Tibial nerve (tissue), 4 donors: ENCODE measurements at regions not wholly inside any gene's neighbourhood (a gene's known extent, or its start where the extent isn't known, plus 50 kb on each side); places are given as distances from the start of the nearest gene placed in this dataset.
"Not testable (repeated sequence)": the region's sequence is repeated elsewhere in the genome, so short reads cannot be mapped to it uniquely, and the experiment has no call there.

Experiments used
- DNase-seq, 2 donors: peaks; one replicate each; pipeline ENCODE4 v3.0.0-alpha.2; 2019; ENCODE audit warnings: low spot score in 2 of 2
- H3K27ac ChIP-seq, 4 donors: fragments of 200-600 bp; sonication (generic) in 3 of 4; one replicate each; pipeline ENCODE4 v1.5.1; 2017 to 2019; ENCODE audit warnings: mild to moderate bottlenecking in 1 of 4
- H3K27me3 ChIP-seq, 2 donors: fragments of 200-600 bp; sonication (generic) in 1 of 2; one replicate each; pipeline versions ENCODE4 v1.5.1 to v1.6.0; 2017 to 2019
- H3K36me3 ChIP-seq, 3 donors: fragments of 200-600 bp; sonication (generic); one replicate each; pipeline ENCODE4 v1.5.1; 2018 to 2019
- H3K4me1 ChIP-seq, 4 donors: fragments of 200-600 bp; sonication (generic) in 3 of 4; one replicate each; pipeline ENCODE4 v1.5.1; 2017 to 2019
- H3K4me3 ChIP-seq, 4 donors: fragments of 200-600 bp; sonication (generic) in 3 of 4; one replicate each; pipeline ENCODE4 v1.5.1; 2017 to 2019; ENCODE audit warnings: mild to moderate bottlenecking in 1 of 4, moderate library complexity in 1 of 4
- H3K9me3 ChIP-seq, 4 donors: fragments of 200-600 bp; sonication (generic) in 3 of 4; one replicate each; pipeline ENCODE4 v1.5.1; 2017 to 2019
- EP300 ChIP-seq, 2 donors: sonication (generic); formaldehyde crosslinking; IDR thresholded peaks; one replicate each; pipeline ENCODE4 v1.6.1; 2017; ENCODE audit warnings: antibody characterized with exemption in 2 of 2, mild to moderate bottlenecking in 1 of 2
- POLR2A ChIP-seq, 2 donors: fragments of 450-650 bp; IDR thresholded peaks; one replicate each; pipeline ENCODE4 v1.6.1; 2017; ENCODE audit warnings: antibody characterized with exemption in 2 of 2, mild to moderate bottlenecking in 2 of 2, moderate library complexity in 2 of 2
- WGBS, 2 donors: methylation state at CpG; one replicate each; pipeline ENCODE4 v1.1.5; 2018; 5-methylcytosine and 5-hydroxymethylcytosine counted together
- TF ChIP-seq, protein P1 (sequence below), 5 experiments: fragments of 200-600 bp in 3 of 5; fragments of 450-650 bp in 2 of 5; sonication (generic) in 3 of 5; IDR thresholded peaks; one replicate each; pipeline ENCODE4 v1.5.1; 2016 to 2019; ENCODE audit warnings: antibody characterized with exemption in 5 of 5, mild to moderate bottlenecking in 3 of 5, moderate library complexity in 2 of 5

DNA sequence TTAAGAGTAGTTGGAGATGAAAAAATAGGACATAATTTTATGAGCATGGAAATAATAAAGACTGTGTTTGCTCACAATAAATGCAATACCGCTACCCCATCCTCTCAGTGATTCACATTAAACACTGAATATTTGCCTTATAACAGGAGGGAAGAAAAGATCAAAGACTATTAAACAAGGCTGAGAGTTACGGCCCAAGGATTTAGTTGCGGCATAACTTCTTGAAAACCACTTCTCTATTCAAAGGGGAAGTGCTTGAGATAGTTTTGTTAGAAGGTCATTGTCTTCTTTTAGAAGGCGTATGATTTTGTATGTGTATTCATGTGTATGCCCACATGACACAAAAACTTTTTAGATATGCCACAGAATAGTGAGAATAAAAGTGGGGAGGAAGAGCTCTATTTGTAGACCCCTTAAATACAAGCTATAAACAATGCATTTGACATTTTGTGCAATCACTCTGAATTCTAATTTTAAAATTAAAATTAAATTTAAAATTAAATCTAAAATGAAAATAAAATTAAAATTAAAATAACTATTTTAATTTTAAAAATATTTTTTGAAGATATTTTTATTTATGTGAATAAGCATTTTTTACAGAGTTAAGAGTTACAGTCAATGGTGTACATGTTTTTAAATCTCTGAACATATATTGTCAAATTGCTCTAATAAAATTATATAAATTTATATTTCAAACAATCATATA lies 986.6 kb upstream of the ADAMTS5 start:
- no peak for DNase-seq
- no peak overlapping the region for H3K27ac ChIP-seq
- H3K4me3 ChIP-seq, result no peak overlapping the region
- H3K9me3 ChIP-seq, result no peaks in the 10 kb centered on the region
- H3K27me3 ChIP-seq, result no peaks in the 10 kb centered on the region
- 46 to 53% methylated on average over 4 of the region's 4 CpGs for WGBS, 2 donors
- TF ChIP-seq POLR2A (IDR thresholded peaks at IDR 0.05), result no peak
- TF ChIP-seq, protein P1, sequence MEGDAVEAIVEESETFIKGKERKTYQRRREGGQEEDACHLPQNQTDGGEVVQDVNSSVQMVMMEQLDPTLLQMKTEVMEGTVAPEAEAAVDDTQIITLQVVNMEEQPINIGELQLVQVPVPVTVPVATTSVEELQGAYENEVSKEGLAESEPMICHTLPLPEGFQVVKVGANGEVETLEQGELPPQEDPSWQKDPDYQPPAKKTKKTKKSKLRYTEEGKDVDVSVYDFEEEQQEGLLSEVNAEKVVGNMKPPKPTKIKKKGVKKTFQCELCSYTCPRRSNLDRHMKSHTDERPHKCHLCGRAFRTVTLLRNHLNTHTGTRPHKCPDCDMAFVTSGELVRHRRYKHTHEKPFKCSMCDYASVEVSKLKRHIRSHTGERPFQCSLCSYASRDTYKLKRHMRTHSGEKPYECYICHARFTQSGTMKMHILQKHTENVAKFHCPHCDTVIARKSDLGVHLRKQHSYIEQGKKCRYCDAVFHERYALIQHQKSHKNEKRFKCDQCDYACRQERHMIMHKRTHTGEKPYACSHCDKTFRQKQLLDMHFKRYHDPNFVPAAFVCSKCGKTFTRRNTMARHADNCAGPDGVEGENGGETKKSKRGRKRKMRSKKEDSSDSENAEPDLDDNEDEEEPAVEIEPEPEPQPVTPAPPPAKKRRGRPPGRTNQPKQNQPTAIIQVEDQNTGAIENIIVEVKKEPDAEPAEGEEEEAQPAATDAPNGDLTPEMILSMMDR (IDR thresholded peaks at IDR 0.05), result no peak
- no peak for TF ChIP-seq EP300 (IDR thresholded peaks at IDR 0.05)
- no peaks in the 10 kb centered on the region for H3K36me3 ChIP-seq
- peaks cover 0 to 6% (median 0%) of the 10 kb centered on the region in 4 donors for H3K4me1 ChIP-seq

DNA sequence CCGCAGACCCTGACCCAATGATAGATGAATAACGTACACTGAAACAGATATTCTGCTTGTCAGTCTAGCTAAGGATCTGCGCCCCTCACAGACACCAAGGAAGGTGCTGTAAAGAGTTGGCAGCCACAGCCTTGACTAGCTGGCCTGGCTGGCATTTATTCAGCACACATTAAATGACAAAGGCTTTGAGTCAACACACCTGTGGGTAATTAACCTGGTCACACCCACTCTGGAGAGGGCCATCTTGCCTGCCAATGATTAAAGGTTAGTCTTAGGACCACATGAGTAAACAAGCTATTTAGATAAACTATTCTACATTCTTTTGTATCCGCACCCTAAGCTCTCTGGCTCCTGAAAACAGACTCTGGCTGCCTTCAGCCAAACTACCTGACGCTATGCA lies 982.2 kb upstream of the ADAMTS5 start:
- not testable (repeated sequence) for H3K27ac ChIP-seq, DNase-seq, H3K36me3 ChIP-seq, H3K9me3 ChIP-seq, H3K4me3 ChIP-seq, H3K27me3 ChIP-seq, H3K4me1 ChIP-seq
- WGBS, 2 donors, result 92 to 93% methylated on average over 5 of the region's 5 CpGs

DNA sequence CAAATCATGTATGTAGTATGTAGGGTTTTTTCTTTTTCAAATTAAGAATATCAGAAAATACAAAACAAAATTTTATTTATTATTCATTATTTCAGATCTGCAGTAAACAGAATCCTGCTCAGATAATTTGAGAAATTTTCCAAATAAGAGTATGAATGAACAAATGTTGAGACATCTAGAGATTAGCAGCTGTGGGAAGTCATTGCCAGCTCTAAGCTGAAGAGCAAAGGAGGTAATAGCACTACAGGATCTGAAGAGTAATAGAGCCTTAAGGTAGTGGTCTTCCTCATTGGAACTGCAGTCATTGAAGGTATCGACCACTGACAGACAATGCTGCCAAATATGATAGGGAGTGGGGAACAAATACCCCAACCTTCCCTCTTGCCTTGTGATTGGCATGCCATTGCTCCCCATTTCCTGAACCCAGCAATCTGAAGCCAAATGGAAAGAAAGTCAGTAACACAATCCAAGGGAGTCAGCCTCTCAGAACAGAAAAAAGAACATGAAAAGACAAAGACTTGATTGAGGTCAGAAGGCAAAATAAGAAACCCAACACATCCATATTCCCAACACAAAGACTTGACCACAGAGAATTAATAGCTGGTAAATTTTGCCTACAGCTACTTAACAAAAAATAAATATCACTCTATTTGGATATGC lies 963.4 kb upstream of the ADAMTS5 start:
- H3K27ac ChIP-seq, DNase-seq, H3K4me3 ChIP-seq, H3K36me3 ChIP-seq, H3K27me3 ChIP-seq, H3K9me3 ChIP-seq: not testable (repeated sequence)
- 91 to 100% methylated on average over 1 of the region's 1 CpG for WGBS, 2 donors
- H3K4me1 ChIP-seq, result peaks cover 0 to 11% (median 0%) of the 10 kb centered on the region in 4 donors

DNA sequence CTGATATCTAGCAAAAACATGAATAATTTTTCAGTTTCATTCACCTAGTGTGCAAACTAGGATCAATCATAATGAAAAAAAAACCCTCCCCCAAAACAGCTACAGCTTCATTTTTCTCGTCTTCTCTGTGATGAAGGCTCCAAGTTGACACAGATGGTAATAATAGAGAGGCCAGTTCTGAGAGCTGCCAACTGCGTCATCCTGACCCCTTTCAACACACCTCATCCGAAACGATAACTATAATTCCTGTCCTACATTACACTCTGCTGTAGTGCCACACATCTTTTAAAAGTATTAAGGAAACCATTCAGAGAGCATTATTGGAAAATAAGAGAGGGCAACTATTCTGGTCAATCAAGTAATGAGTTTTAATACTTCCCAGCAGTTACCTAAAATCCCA lies 962.3 kb upstream of the ADAMTS5 start:
- not testable (repeated sequence) for H3K36me3 ChIP-seq, H3K27me3 ChIP-seq, H3K9me3 ChIP-seq, H3K4me3 ChIP-seq, H3K27ac ChIP-seq
- 67 to 78% methylated on average over 4 of the region's 4 CpGs for WGBS, 2 donors
- DNase-seq, result peak in 1 of 2 donors; percentile 8
- peaks cover 0 to 11% (median 0%) of the 10 kb centered on the region in 4 donors for H3K4me1 ChIP-seq

DNA sequence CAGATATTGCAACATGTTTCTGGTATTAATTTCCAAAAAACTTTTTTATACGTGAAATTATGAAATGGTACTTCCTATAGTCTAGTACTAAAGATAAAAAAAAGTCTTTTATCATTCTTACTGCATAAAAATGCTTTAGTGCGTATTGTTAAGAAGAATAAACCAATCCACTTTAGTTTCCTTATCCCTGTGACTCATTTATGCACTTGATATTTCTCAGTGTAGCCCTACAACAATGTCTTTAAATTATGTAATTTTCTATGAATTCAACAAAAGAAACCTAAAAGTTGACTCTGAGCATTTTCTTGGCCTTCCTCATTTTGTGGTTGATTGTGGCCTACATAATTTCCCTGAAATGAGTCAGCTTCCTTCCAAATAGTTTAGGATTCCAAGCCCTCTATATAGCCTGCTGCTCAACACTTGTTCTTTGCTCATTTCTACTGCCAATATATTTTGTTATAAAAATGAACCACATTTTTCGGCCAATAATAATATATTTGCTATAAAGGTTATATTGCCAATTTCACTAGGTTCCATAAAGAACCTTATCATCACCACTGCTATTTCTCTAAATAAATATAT lies 961.7 kb upstream of the ADAMTS5 start:
- 46 to 58% methylated on average over 3 of the region's 3 CpGs for WGBS, 2 donors
- not testable (repeated sequence) for H3K4me3 ChIP-seq, H3K27ac ChIP-seq, H3K27me3 ChIP-seq, H3K36me3 ChIP-seq, H3K9me3 ChIP-seq, DNase-seq
- peak in 1 of 2 donors; percentile 9 for TF ChIP-seq EP300 (IDR thresholded peaks at IDR 0.05)
- peaks cover 0 to 11% (median 0%) of the 10 kb centered on the region in 4 donors for H3K4me1 ChIP-seq

DNA sequence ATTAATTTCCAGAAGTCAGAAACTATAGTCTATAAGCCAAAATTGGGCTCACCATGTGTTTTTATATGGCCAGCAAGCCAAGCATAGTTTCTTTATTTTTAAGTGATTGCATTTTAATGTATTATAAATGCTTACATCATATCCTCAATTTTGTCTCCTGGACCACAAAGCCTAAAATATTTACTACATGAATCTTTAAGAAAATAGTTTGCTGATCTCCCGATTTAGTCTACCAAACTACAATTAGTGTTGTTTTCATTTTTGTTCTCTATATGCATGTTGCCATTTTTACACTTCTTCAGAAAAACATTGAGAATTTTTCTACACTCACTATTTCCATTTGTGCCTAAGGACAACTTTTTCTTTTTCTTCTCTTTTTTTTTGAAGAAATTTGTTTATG lies 954.5 kb upstream of the ADAMTS5 start:
- WGBS, 2 donors, result 80 to 87% methylated on average over 1 of the region's 1 CpG
- not testable (repeated sequence) for H3K27me3 ChIP-seq, H3K27ac ChIP-seq, H3K4me3 ChIP-seq, H3K4me1 ChIP-seq, H3K9me3 ChIP-seq, DNase-seq, H3K36me3 ChIP-seq

DNA sequence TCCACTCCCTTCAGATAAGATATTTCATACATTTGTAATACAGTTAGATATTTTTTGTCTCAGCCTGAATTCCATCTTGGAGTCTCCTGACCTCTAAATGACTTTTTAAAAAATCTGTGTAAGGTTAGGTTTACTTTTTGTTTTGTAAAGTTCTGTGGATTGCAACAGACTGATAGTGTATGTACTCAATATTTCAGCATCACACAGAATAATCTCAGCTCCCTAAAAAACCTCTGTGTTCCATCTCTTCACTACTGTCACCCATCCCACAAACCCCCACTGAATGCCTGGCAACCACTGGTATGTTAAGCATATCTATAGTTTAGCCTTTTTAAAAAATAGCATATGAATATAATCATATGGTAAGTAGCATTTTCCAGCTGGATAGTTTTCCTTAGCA lies 951.1 kb upstream of the ADAMTS5 start:
- not testable (repeated sequence) for H3K4me3 ChIP-seq, H3K27me3 ChIP-seq, DNase-seq, H3K9me3 ChIP-seq, H3K4me1 ChIP-seq, H3K36me3 ChIP-seq, H3K27ac ChIP-seq

DNA sequence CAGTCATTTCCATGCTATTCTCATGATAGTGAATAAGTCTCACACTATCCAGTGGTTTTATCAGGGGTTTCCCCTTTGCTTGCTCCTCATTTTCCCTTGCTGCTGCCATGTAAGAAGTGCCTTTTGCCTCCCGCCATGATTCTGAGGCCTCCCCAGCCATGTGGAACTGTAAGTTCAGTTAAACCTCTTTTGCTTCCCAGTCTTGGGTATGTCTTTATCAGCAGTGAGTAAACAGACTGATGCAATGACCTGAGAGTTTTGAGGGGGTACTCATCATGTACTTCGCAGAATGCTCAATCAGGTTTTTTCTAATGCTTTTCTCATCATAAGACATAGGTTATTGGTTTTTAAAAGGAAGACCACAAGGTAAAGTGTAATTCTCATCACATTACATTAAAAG lies 949.4 kb upstream of the ADAMTS5 start:
- H3K9me3 ChIP-seq, H3K4me3 ChIP-seq, H3K36me3 ChIP-seq, H3K4me1 ChIP-seq, DNase-seq, H3K27me3 ChIP-seq, H3K27ac ChIP-seq: not testable (repeated sequence)
- WGBS, 2 donors, result 92 to 98% methylated on average over 2 of the region's 2 CpGs

DNA sequence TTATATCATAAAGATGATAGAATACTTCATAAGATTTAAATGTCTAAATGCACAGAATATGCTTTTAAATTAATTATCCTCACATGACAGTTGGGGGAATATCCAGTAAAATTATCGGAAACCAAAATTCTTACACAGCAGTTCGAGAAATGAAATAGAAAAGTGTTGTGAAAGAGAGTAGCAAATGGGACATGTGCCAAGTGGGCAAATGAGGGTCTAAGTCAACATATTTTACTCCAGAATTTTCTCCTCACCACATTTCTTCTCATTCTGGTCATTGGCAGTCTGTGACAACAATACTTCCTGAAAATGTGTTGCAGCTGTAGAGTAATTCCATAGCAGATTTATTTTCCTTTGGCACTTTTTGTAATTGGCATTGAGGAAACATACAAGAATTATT lies 945.2 kb upstream of the ADAMTS5 start:
- H3K4me3 ChIP-seq, H3K9me3 ChIP-seq, DNase-seq, H3K36me3 ChIP-seq, H3K27ac ChIP-seq, H3K27me3 ChIP-seq, H3K4me1 ChIP-seq: not testable (repeated sequence)
- WGBS, 2 donors, result 76 to 79% methylated on average over 2 of the region's 2 CpGs

DNA sequence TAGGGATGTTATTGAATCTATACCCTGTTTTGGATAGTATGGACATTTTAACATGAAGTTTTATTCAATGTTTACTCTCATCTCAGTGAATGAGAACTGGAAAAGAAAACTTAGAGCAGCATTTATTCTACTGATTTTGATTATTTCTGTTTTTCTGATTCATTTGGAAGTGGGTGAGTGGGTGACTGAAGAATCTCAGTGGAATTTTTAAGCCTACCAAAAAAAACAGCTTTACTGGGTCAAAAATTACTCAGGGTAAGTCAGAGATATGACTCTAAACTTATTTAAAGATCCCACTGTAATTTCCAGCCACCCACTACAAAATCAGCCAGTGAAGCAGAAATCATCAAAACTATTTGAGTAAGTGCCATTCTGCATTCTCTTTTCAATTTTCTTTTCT lies 942.6 kb upstream of the ADAMTS5 start:
- H3K36me3 ChIP-seq, H3K4me3 ChIP-seq, H3K27ac ChIP-seq, H3K9me3 ChIP-seq, H3K4me1 ChIP-seq, H3K27me3 ChIP-seq, DNase-seq: not testable (repeated sequence)

DNA sequence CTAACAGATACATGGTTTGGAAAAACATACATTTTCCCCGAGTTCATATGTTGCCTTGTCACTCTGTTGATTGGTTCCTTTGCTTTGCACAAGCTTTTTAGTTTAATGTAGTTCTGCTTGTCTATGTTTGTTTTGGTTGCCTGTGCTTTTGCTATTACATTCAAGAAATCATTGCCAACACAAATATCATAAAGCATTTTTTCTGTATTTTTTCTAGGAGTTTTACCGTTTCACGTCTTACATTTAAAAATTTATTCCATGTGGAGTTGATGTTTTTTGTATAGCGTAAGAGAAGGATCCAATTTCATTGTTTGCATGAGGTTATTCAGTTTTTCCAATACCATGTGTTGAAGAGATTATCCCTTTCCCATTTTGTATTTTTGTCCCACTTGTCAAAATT lies 941.9 kb upstream of the ADAMTS5 start:
- not testable (repeated sequence) for H3K9me3 ChIP-seq, H3K36me3 ChIP-seq, DNase-seq, H3K27me3 ChIP-seq, H3K27ac ChIP-seq, H3K4me1 ChIP-seq, H3K4me3 ChIP-seq
- 66 to 76% methylated on average over 4 of the region's 4 CpGs for WGBS, 2 donors

DNA sequence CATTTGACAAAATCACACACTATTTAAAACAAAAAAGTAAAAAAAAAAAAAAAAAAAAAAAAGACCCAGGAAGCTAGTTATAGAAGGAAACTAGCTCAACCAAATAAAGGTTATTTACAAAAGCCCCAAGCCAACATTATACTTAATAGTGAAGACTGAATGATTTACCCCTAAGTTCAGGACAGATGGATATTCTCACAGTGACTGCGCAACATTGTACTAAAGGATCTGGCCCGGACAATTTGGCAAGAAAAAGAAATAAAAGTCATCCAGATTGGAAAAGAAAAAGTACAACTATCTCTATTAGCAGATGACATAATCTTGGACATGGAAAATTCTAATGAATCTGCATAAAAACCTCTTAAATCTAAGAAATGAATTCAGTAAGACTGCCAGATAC lies 936.0 kb upstream of the ADAMTS5 start:
- not testable (repeated sequence) for H3K27ac ChIP-seq, H3K4me3 ChIP-seq, H3K27me3 ChIP-seq, H3K36me3 ChIP-seq, DNase-seq, H3K9me3 ChIP-seq, H3K4me1 ChIP-seq
- WGBS, 2 donors, result 64 to 80% methylated on average over 2 of the region's 2 CpGs
